CD4-positive, alpha-beta memory T cell (primary cell): ENCODE measurements at regions not wholly inside any gene's neighbourhood (a gene's known extent, or its start where the extent isn't known, plus 50 kb on each side); places are given as distances from the start of the nearest gene placed in this dataset.

Experiments
- CTCF ChIA-PET: fragments of 350-600 bp; sonication (Branson Sonifier 250); formaldehyde crosslinking; loops from one replicate; lab custom pipeline; 2021; ENCODE audit warnings: inconsistent platforms; ENCODE audit not compliant: partially characterized antibody; lab: Charles Lee
- POLR2A ChIA-PET: fragments of 350-600 bp; sonication (Branson Sonifier 250); formaldehyde crosslinking; loops from one replicate; lab custom pipeline; 2021; ENCODE audit not compliant: partially characterized antibody; lab: Charles Lee
- DNase-seq, 5 donors: peaks; one replicate each; pipeline versions ENCODE4 v3.0.0 to v3.0.0-alpha.2; 2020 to 2022; ENCODE audit warnings: mixed read lengths in 1 of 5
- H3K27ac ChIP-seq: one replicate; pipeline ENCODE4 v1.7.0; 2013; ENCODE audit warnings: low read depth, low read length
- H3K27me3 ChIP-seq: 2 replicates; pipeline ENCODE4 v1.7.0; 2013; ENCODE audit warnings: mild to moderate bottlenecking, low read length, moderate library complexity; ENCODE audit not compliant: insufficient read depth
- H3K36me3 ChIP-seq: 2 replicates; pipeline ENCODE4 v1.7.0; 2013; ENCODE audit warnings: mild to moderate bottlenecking, low read length, moderate library complexity; ENCODE audit not compliant: insufficient read depth
- H3K4me1 ChIP-seq: 2 replicates; pipeline ENCODE4 v1.7.0; 2013; ENCODE audit warnings: mild to moderate bottlenecking, low read length, moderate library complexity; ENCODE audit not compliant: insufficient read depth
- H3K4me3 ChIP-seq, 2 donors: one replicate each; pipeline ENCODE4 v1.7.0; 2013; ENCODE audit warnings: low read length in 2 of 2, mild to moderate bottlenecking in 1 of 2
- H3K9me3 ChIP-seq, 2 donors: one replicate each; pipeline ENCODE4 v1.7.0; 2013; ENCODE audit warnings: low read length in 2 of 2, control low read depth in 1 of 2; ENCODE audit not compliant: control insufficient read depth in 1 of 2
- H3K27ac Mint-ChIP-seq, 7 donors: one replicate each; pipeline ENCODE4 v1.8.0; 2020 to 2021; ENCODE audit warnings: mixed read lengths in 7 of 7, mild to moderate bottlenecking in 6 of 7, inconsistent platforms in 3 of 7, moderate library complexity in 3 of 7
- H3K27me3 Mint-ChIP-seq, 2 donors: one replicate each; pipeline ENCODE4 v1.8.0; 2020 to 2021; ENCODE audit warnings: mixed read lengths in 2 of 2
- H3K36me3 Mint-ChIP-seq, 2 donors: one replicate each; pipeline ENCODE4 v1.8.0; 2020 to 2021; ENCODE audit warnings: mixed read lengths in 2 of 2, inconsistent platforms in 1 of 2, mild to moderate bottlenecking in 1 of 2
- H3K4me1 Mint-ChIP-seq, 4 donors: one replicate each; pipeline ENCODE4 v1.8.0; 2020 to 2021; ENCODE audit warnings: mixed read lengths in 4 of 4, mild to moderate bottlenecking in 1 of 4
- H3K4me3 Mint-ChIP-seq, 8 donors: one replicate each; pipeline ENCODE4 v1.8.0; 2020 to 2021; ENCODE audit warnings: mixed read lengths in 8 of 8, mild to moderate bottlenecking in 7 of 8, moderate library complexity in 6 of 8, inconsistent platforms in 3 of 8
- H3K9me3 Mint-ChIP-seq, 8 donors: one replicate each; pipeline ENCODE4 v1.8.0; 2020 to 2021; ENCODE audit warnings: mixed read lengths in 8 of 8, mild to moderate bottlenecking in 5 of 8, inconsistent platforms in 3 of 8, moderate library complexity in 1 of 8
- intact Hi-C: fragments of 100-400 bp; cut with micrococcal nuclease; formaldehyde crosslinking; loops from one replicate; pipeline ENCODE4 v1.15.1; 2023

GRCh38 chr2:217444509-217444908 lies 558.3 kb downstream of the TNS1 start:
- Mint-ChIP-seq H3K4me3 (no peak overlapping the region), H3K4me1 (no peaks in the 10 kb centered on the region), H3K27ac (no peak overlapping the region), H3K9me3 (peaks cover 0 to 4% (median 0%) of the 10 kb centered on the region in 8 donors), H3K36me3 (peaks cover 0 to 2% of the 10 kb centered on the region in 2 donors), H3K27me3 (peaks cover 0 to 2% of the 10 kb centered on the region in 2 donors)
- Histone ChIP-seq H3K27me3 (no peaks in the 10 kb centered on the region), H3K9me3 (no peaks in the 10 kb centered on the region), H3K4me3 (no peak overlapping the region), H3K36me3 (no peaks in the 10 kb centered on the region), H3K4me1 (no peaks in the 10 kb centered on the region), H3K27ac (no peak overlapping the region)
- DNase-seq, result no peak
- intact Hi-C loops, result no loop called here
- ChIA-PET CTCF (no interaction called here), POLR2A (no interaction called here)

- no peak overlapping the region for H3K4me3 ChIP-seq
- no peaks in the 10 kb centered on the region for H3K4me1 Mint-ChIP-seq
- no peaks in the 10 kb centered on the region for H3K27me3 ChIP-seq
- H3K9me3 ChIP-seq, result no peaks in the 10 kb centered on the region
- CTCF ChIA-PET, result no interaction called here
- no peak for DNase-seq
- intact Hi-C loops, result no loop called here
- H3K27ac Mint-ChIP-seq, result no peak overlapping the region
- H3K4me1 ChIP-seq, result no peaks in the 10 kb centered on the region
- H3K4me3 Mint-ChIP-seq, result no peak overlapping the region
- H3K36me3 Mint-ChIP-seq, result peaks cover 0 to under 1% of the 10 kb centered on the region in 2 donors
- peaks cover 0 to 4% (median 0%) of the 10 kb centered on the region in 8 donors for H3K9me3 Mint-ChIP-seq
- POLR2A ChIA-PET, result no interaction called here
- H3K36me3 ChIP-seq, result no peaks in the 10 kb centered on the region
- H3K27me3 Mint-ChIP-seq, result peaks cover 0 to 2% of the 10 kb centered on the region in 2 donors
- H3K27ac ChIP-seq, result no peak overlapping the region
Measured at GRCh38 chr2:217443601-217444000, 559.2 kb downstream of the TNS1 start.

DNA sequence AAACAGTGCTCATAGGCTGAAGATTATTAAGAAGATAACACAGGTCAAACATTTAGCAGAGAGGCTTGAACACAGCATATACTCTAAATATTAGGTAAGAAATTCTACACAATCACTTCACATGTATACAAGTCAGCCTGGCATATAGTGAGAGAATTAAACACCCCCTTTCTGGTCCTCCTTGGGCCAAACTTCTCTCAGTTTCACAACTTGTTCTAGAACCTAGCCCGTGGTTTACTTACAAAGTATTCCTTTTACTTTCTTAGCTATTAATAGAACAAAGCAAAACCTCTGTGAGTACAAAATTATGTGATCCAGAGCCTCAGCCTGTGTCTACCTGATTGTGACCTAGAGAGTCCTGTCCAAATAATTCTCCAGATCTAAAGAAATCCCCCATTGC lies 562.8 kb downstream of the TNS1 start:
- no peaks in the 10 kb centered on the region for H3K27me3 ChIP-seq
- no peak overlapping the region for H3K27ac ChIP-seq
- no peaks in the 10 kb centered on the region for H3K27me3 Mint-ChIP-seq
- ChIA-PET CTCF (no interaction called here), POLR2A (no interaction called here)
- H3K36me3 ChIP-seq, result no peaks in the 10 kb centered on the region
- H3K4me1 ChIP-seq, result no peaks in the 10 kb centered on the region
- no peak for DNase-seq
- no peak overlapping the region for H3K4me3 Mint-ChIP-seq
- H3K9me3 ChIP-seq, result no peaks in the 10 kb centered on the region
- H3K27ac Mint-ChIP-seq, result no peak overlapping the region
- no peaks in the 10 kb centered on the region for H3K36me3 Mint-ChIP-seq
- intact Hi-C loops, result no loop called here
- H3K4me3 ChIP-seq, result no peak overlapping the region
- H3K9me3 Mint-ChIP-seq, result peaks cover 0 to 4% (median 0%) of the 10 kb centered on the region in 8 donors
- no peaks in the 10 kb centered on the region for H3K4me1 Mint-ChIP-seq

DNA sequence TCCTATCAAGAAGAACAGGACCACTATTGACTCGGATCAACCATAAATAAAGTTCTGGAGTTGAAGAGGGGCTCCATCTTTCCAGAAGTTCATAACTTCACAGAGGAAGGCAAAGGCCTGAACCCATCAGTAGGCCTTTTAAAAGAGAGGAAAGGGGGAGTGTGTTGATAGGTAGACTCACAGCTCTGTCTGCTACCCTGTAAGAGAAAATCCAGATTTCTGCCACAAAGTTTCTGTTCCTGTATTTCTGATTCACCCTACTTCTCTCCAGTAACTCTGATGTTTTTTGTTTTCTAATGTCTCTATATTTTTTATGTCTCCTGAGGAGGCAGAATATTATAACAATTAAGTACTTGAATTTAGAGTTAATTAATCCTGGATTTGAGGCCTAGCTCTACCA lies 564.0 kb downstream of the TNS1 start:
- Histone ChIP-seq H3K4me3 (no peak overlapping the region), H3K4me1 (no peaks in the 10 kb centered on the region), H3K9me3 (no peaks in the 10 kb centered on the region), H3K36me3 (no peaks in the 10 kb centered on the region), H3K27me3 (no peaks in the 10 kb centered on the region), H3K27ac (no peak overlapping the region)
- Mint-ChIP-seq H3K27me3 (no peaks in the 10 kb centered on the region), H3K4me1 (no peaks in the 10 kb centered on the region), H3K27ac (no peak overlapping the region), H3K4me3 (no peak overlapping the region), H3K36me3 (no peaks in the 10 kb centered on the region), H3K9me3 (peaks cover 0 to 4% (median 0%) of the 10 kb centered on the region in 8 donors)
- DNase-seq, result no peak
- intact Hi-C loops, result no loop called here
- POLR2A ChIA-PET, result no interaction called here
- CTCF ChIA-PET, result interaction anchor here (0.8 kb wide), 1 partner anchor 49 kb away, joined by 3 read pairs; no protein-coding TSS in a partner anchor

- POLR2A ChIA-PET, result no interaction called here
- Histone ChIP-seq H3K4me1 (no peaks in the 10 kb centered on the region), H3K27me3 (no peaks in the 10 kb centered on the region), H3K36me3 (no peaks in the 10 kb centered on the region), H3K4me3 (no peak overlapping the region), H3K9me3 (no peaks in the 10 kb centered on the region), H3K27ac (no peak overlapping the region)
- no peaks in the 10 kb centered on the region for H3K4me1 Mint-ChIP-seq
- intact Hi-C loops, result no loop called here
- no peak for DNase-seq
- CTCF ChIA-PET, result interaction anchor here (0.8 kb wide), 1 partner anchor 49 kb away, joined by 3 read pairs; no protein-coding TSS in a partner anchor
- H3K9me3 Mint-ChIP-seq, result no peaks in the 10 kb centered on the region
- no peak overlapping the region for H3K27ac Mint-ChIP-seq
- H3K4me3 Mint-ChIP-seq, result no peak overlapping the region
- H3K27me3 Mint-ChIP-seq, result no peaks in the 10 kb centered on the region
- H3K36me3 Mint-ChIP-seq, result no peaks in the 10 kb centered on the region
Measured at GRCh38 chr2:217438136-217438535, 564.7 kb downstream of the TNS1 start.

DNA sequence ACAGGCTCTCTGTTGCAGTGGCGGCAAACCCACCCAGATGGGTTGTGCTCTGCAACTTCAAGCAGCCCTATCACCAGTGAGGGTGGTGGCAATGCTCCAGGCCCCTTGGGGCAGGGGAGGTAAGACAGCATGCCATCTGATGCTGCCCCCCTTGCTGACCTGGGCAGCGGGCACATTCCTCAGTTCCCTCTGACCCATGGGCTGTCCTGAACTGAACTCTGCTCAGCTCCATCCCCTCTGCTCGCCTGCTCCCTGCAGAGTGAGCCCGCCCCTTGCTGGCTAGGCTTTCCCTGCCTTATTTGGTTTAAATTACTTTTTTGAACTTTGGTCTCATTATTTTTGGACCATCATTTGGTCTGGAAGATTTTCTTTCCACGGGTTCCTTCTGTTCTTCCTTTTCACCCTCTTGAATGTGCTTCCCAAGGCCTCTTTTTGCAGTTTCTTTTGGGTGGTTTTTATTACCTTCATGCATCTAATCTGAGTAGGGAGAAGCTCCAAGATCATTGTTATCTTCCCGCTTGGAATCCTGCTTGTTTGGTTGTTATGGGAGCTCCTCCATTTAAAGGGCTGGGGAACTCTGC lies 565.4 kb downstream of the TNS1 start:
- H3K9me3 ChIP-seq, result no peaks in the 10 kb centered on the region
- no peaks in the 10 kb centered on the region for H3K27me3 ChIP-seq
- no peaks in the 10 kb centered on the region for H3K9me3 Mint-ChIP-seq
- H3K36me3 ChIP-seq, result no peaks in the 10 kb centered on the region
- no peak overlapping the region for H3K4me3 Mint-ChIP-seq
- H3K4me1 ChIP-seq, result no peaks in the 10 kb centered on the region
- H3K4me1 Mint-ChIP-seq, result no peaks in the 10 kb centered on the region
- intact Hi-C loops, result no loop called here
- POLR2A ChIA-PET, result no interaction called here
- CTCF ChIA-PET, result no interaction called here
- no peak overlapping the region for H3K27ac ChIP-seq
- H3K27me3 Mint-ChIP-seq, result no peaks in the 10 kb centered on the region
- peak overlapping the region in 1 of 7 donors; percentile 23 for H3K27ac Mint-ChIP-seq
- no peak overlapping the region for H3K4me3 ChIP-seq
- no peaks in the 10 kb centered on the region for H3K36me3 Mint-ChIP-seq
- no peak for DNase-seq

DNA sequence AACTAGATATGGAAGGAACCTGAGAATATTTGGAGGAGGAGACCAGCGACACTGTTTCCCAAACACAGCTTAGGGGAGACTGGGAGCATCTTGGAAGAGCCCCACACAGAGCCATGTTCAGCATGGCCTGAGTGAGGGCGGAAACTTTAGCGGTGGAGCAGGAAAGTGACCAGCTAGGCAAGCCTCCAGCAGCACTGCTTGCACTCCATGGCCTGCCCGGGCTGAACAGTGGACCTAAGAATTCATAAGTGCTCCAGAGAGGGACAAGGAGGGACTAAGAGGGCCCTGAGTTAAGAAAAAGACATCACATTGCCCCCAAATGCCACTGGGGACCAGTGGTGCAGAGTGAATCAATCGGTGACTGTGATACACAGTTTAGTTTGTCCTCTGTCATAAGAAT lies 566.4 kb downstream of the TNS1 start:
- H3K27ac ChIP-seq, result no peak overlapping the region
- no peaks in the 10 kb centered on the region for H3K9me3 Mint-ChIP-seq
- H3K36me3 ChIP-seq, result no peaks in the 10 kb centered on the region
- H3K27me3 ChIP-seq, result no peaks in the 10 kb centered on the region
- H3K9me3 ChIP-seq, result no peaks in the 10 kb centered on the region
- no peaks in the 10 kb centered on the region for H3K27me3 Mint-ChIP-seq
- H3K4me3 ChIP-seq, result no peak overlapping the region
- H3K27ac Mint-ChIP-seq, result no peak overlapping the region
- CTCF ChIA-PET, result no interaction called here
- H3K4me1 Mint-ChIP-seq, result no peaks in the 10 kb centered on the region
- no peaks in the 10 kb centered on the region for H3K36me3 Mint-ChIP-seq
- intact Hi-C loops, result no loop called here
- H3K4me3 Mint-ChIP-seq, result no peak overlapping the region
- H3K4me1 ChIP-seq, result no peaks in the 10 kb centered on the region
- POLR2A ChIA-PET, result no interaction called here
- DNase-seq, result no peak
